ENCODE measurements at regions not wholly inside any gene's neighbourhood (a gene's known extent, or its start where the extent isn't known, plus 50 kb on each side); places are given as distances from the start of the nearest gene placed in this dataset.

DNA sequence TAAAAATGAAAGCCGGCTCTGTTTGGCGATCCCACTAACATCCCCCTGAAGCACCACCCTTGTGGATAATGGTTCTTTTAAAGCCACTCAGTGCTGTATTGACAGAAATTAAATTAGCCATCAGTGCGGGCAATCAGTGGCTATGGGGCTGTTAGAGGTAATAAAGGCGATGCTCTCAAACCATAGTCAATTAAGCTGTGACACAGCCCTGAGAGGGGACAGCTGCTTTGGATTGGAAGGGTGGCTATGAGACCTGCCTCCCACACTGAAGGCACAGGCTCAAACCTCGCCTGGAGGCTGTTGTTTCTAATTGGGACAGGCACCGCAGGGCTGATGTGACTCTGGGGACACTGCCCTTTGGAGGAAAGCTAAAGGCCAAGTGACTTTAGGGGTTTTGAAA, 562.2 kb downstream of the VRK1 start:
- DNase-seq = no peak
- intact Hi-C loops (cut with micrococcal nuclease) = no loop called here
- ChIA-PET POLR2A (no interaction called here), CTCF (no interaction called here)
- Mint-ChIP-seq H3K4me3 (no peak overlapping the region), H3K36me3 (ENCODE audit: low read depth) (no peaks in the 10 kb centered on the region), H3K27ac (no peak overlapping the region), H3K27me3 (no peaks in the 10 kb centered on the region), H3K4me1 (no peaks in the 10 kb centered on the region), H3K9me3 (no peaks in the 10 kb centered on the region)
- ATAC-seq (ENCODE audit: low read depth) = no peak
- no peak for TF ChIP-seq CTCF (IDR thresholded peaks at IDR 0.05)

GRCh38 chr14:97361181-97361580, 564.0 kb downstream of the VRK1 start:
- TF ChIP-seq CTCF (IDR thresholded peaks at IDR 0.05) = no peak
- POLR2A ChIA-PET = no interaction called here

DNA sequence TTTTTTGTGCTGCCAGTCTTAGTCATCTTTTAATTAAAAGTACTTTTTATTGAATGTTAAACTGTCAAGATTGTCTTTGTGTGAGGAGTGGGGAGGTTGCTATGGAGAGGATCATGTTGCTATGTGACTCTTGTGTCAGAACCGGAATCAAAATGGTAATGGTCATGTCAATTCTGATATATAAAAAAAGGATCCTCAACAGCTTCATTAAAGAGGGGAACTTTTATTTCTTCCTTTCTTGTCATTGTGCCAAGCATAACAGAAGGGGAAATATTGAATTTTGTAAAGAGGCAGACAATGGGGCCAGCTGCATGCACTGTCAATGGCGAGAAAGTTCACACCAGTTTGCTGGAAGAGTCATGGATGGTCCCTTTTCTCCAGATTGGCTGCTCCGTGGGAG, 564.8 kb downstream of the VRK1 start:
- CTCF ChIA-PET = no interaction called here
- no peak overlapping the region for H3K27ac Mint-ChIP-seq
- no peak for TF ChIP-seq CTCF (IDR thresholded peaks at IDR 0.05)

More at GRCh38 chr14:97361181-97361580, 564.0 kb downstream of the VRK1 start:
- intact Hi-C loops (cut with micrococcal nuclease) = no loop called here
- no peaks in the 10 kb centered on the region for H3K9me3 Mint-ChIP-seq
- ATAC-seq (ENCODE audit: low read depth) (no peak), DNase-seq (no peak)
- CTCF ChIA-PET = no interaction called here
- H3K4me1 Mint-ChIP-seq = no peaks in the 10 kb centered on the region
- no peaks in the 10 kb centered on the region for H3K36me3 Mint-ChIP-seq (ENCODE audit: low read depth)
- H3K4me3 Mint-ChIP-seq = no peak overlapping the region
- no peak overlapping the region for H3K27ac Mint-ChIP-seq
- H3K27me3 Mint-ChIP-seq = no peaks in the 10 kb centered on the region

GRCh38 chr14:97366400-97366799, 569.2 kb downstream of the VRK1 start:
- POLR2A ChIA-PET = no interaction called here
- Mint-ChIP-seq H3K36me3 (ENCODE audit: low read depth) (no peaks in the 10 kb centered on the region), H3K4me1 (no peaks in the 10 kb centered on the region), H3K9me3 (no peaks in the 10 kb centered on the region), H3K4me3 (no peak overlapping the region), H3K27ac (no peak overlapping the region), H3K27me3 (no peaks in the 10 kb centered on the region)
- DNase-seq (no peak), ATAC-seq (ENCODE audit: low read depth) (no peak)
- intact Hi-C loops (cut with micrococcal nuclease) = no loop called here
- no peak for TF ChIP-seq CTCF (IDR thresholded peaks at IDR 0.05)
- CTCF ChIA-PET = no interaction called here

More for the DNA sequence above, 564.8 kb downstream of the VRK1 start:
- no peak for DNase-seq
- intact Hi-C loops (cut with micrococcal nuclease) = no loop called here
- H3K36me3 Mint-ChIP-seq (ENCODE audit: low read depth) = no peaks in the 10 kb centered on the region
- no peaks in the 10 kb centered on the region for H3K9me3 Mint-ChIP-seq
- POLR2A ChIA-PET = no interaction called here
- H3K4me3 Mint-ChIP-seq = no peak overlapping the region
- ATAC-seq (ENCODE audit: low read depth) = no peak
- no peaks in the 10 kb centered on the region for H3K4me1 Mint-ChIP-seq
- H3K27me3 Mint-ChIP-seq = no peaks in the 10 kb centered on the region

- no peak for TF ChIP-seq CTCF (IDR thresholded peaks at IDR 0.05)
- POLR2A ChIA-PET = no interaction called here
- no peaks in the 10 kb centered on the region for H3K4me1 Mint-ChIP-seq
- no peak overlapping the region for H3K27ac Mint-ChIP-seq
- H3K36me3 Mint-ChIP-seq (ENCODE audit: low read depth) = no peaks in the 10 kb centered on the region
- H3K9me3 Mint-ChIP-seq = no peaks in the 10 kb centered on the region
- intact Hi-C loops (cut with micrococcal nuclease) = no loop called here
- H3K27me3 Mint-ChIP-seq = no peaks in the 10 kb centered on the region
- DNase-seq (no peak), ATAC-seq (ENCODE audit: low read depth) (no peak)
- no peak overlapping the region for H3K4me3 Mint-ChIP-seq
- CTCF ChIA-PET = no interaction called here
Measured at GRCh38 chr14:97367278-97367677, 570.1 kb downstream of the VRK1 start.

Measured in activated B cell treated with CpG ODN at 0.5 μM for 24 hours (primary cell).